NT2/D1 (cell line): ENCODE measurements at regions not wholly inside any gene's neighbourhood (a gene's known extent, or its start where the extent isn't known, plus 50 kb on each side); places are given as distances from the start of the nearest gene placed in this dataset.

Experiments
- DNase-seq: peaks from one replicate; pipeline ENCODE4 v3.0.0-alpha.2; 2011; ENCODE audit warnings: low read depth, low spot score
- H3K27me3 ChIP-seq: 2 replicates; pipeline ENCODE4 v1.6.0; 2011; ENCODE audit warnings: mild to moderate bottlenecking; ENCODE audit not compliant: insufficient read length, insufficient read depth
- H3K36me3 ChIP-seq: 2 replicates; pipeline ENCODE4 v1.6.1; 2011; ENCODE audit warnings: mild to moderate bottlenecking, low read length, mixed read lengths; ENCODE audit not compliant: insufficient read depth, insufficient read length
- H3K4me1 ChIP-seq: 2 replicates; pipeline ENCODE4 v1.5.1; 2011; ENCODE audit not compliant: insufficient read depth, insufficient read length
- H3K4me3 ChIP-seq: 2 replicates; pipeline ENCODE4 v1.5.1; 2011; ENCODE audit warnings: low read depth; ENCODE audit not compliant: insufficient read length
- H3K9ac ChIP-seq: 2 replicates; pipeline ENCODE4 v1.6.0; 2011; ENCODE audit warnings: low read depth; ENCODE audit not compliant: insufficient read length
- H3K9me3 ChIP-seq: 2 replicates; pipeline ENCODE4 v1.5.1; 2011; ENCODE audit warnings: mild to moderate bottlenecking, low read length; ENCODE audit not compliant: insufficient read depth
- SUZ12 ChIP-seq: IDR thresholded peaks from 2 replicates; pipeline ENCODE4 v1.6.1; 2011; ENCODE audit not compliant: insufficient read length, insufficient read depth; ENCODE audit errors: extremely low read depth
- YY1 ChIP-seq: IDR thresholded peaks from 2 replicates; pipeline ENCODE4 v1.6.1; 2011; ENCODE audit not compliant: insufficient read length, insufficient read depth
- ZNF274 ChIP-seq: IDR thresholded peaks from 2 replicates; pipeline ENCODE4 v1.6.1; 2011; ENCODE audit warnings: mild to moderate bottlenecking, low read depth, low read length

DNA sequence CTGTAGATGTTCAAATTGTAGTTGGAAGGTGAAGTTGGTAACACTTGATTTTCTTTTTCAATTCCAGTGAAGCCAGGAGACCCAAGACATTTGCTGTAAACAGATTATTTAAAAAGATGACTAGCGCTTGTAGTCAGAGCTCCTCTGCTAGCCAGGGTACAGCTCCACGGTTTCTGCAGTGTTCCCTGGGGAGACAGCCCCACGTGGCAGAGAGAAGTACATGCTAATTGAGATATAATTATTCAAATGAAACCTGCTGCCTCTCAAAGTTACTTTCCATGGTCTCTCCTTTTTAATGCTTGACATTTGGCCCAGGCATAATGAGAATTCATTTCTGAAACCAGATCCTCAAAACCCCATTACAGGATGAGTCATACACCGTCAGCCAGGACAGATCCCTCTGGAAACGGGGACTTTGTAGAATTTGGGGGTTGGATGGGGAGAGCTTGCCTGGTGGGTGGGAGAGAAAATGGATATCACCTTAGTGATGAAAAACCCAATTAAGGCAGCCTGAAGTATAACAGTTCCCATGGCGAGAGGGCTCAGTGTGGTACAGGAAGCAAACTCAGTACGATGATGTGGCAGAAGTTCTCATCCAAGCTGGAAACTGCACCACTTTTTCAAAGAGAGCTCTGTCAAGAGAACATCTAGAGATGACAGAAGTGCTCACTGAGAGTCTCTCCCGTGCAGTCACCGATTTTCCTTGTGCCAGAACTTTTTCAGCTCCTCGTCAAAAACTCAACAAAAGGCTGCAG is 637.7 kb upstream of the TMEM132C start:
- TF ChIP-seq ZNF274 (no peak), YY1 (no peak), SUZ12 (no peak)
- H3K9ac ChIP-seq: no peak overlapping the region
- no peaks in the 10 kb centered on the region for H3K36me3 ChIP-seq
- H3K9me3 ChIP-seq: no peaks in the 10 kb centered on the region
- no peaks in the 10 kb centered on the region for H3K27me3 ChIP-seq
- H3K4me3 ChIP-seq: no peak overlapping the region
- no peaks in the 10 kb centered on the region for H3K4me1 ChIP-seq
- DNase-seq: no peak

DNA sequence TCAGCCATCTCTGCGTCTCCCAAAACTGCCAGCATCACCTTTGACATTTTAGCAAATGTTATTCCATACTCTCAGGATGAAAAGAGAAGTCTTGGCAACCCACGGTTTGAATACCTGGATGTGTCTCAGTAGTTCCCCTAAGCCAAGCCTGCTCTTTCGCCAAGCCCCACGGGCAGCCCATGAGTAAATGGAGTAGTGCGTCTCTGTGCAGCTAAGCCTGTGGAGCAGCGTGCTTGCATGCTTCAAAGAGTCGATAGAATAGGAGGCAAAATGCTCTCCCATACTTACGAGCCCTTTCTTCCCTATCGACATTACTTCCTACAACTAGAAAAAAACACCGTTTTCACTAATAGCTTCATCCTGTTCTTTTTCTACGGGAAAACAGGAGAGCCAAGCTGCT is 634.5 kb upstream of the TMEM132C start:
- Histone ChIP-seq H3K9ac (no peak overlapping the region), H3K9me3 (no peaks in the 10 kb centered on the region), H3K36me3 (no peaks in the 10 kb centered on the region), H3K4me3 (no peak overlapping the region), H3K4me1 (no peaks in the 10 kb centered on the region), H3K27me3 (no peaks in the 10 kb centered on the region)
- no peak for DNase-seq
- TF ChIP-seq ZNF274 (no peak), YY1 (no peak), SUZ12 (no peak)

DNA sequence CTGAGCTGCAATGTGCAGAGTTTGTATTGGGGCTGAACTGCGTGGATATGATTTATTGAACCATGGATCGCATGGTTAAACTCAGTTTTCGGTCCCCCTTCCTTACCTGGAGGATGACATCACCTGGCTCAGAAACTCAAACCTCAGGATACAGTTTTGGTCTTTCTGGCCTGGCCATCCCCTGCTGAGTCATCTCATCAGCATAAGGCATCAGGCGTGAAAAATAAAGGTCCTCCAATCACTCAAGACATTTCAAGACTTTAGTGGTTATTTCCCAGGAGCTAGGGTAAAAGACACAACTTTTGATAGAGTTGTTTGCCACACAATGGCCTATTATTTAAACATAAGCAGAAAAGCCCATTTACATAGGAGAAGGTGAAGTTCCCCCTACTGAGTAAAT is 631.1 kb upstream of the TMEM132C start:
- no peak for DNase-seq
- no peaks in the 10 kb centered on the region for H3K4me1 ChIP-seq
- TF ChIP-seq ZNF274 (no peak), YY1 (no peak), SUZ12 (no peak)
- no peaks in the 10 kb centered on the region for H3K27me3 ChIP-seq
- no peak overlapping the region for H3K9ac ChIP-seq
- H3K9me3 ChIP-seq: no peaks in the 10 kb centered on the region
- H3K36me3 ChIP-seq: no peaks in the 10 kb centered on the region
- H3K4me3 ChIP-seq: no peak overlapping the region

DNA sequence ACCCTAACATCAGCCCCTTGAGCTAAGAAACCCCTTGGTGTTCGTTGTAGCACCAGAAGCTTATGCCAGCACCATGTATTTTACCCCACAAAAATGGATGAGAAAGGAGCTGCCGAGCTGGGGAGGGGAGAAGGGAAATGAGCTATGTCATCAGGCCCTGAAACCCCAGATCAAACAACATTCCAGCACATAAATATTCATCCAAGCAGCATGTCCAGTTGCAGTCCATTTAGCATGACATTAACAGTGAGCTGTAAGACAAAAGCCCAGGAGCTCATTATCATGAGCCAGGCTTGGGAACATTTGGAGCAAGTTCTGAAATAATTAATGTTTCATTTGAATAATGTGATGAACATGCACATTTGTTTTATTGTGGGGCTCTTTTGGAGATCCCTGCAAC is 630.1 kb upstream of the TMEM132C start:
- no peaks in the 10 kb centered on the region for H3K4me1 ChIP-seq
- H3K27me3 ChIP-seq: no peaks in the 10 kb centered on the region
- no peaks in the 10 kb centered on the region for H3K9me3 ChIP-seq
- TF ChIP-seq YY1 (no peak), ZNF274 (no peak), SUZ12 (no peak)
- no peak overlapping the region for H3K9ac ChIP-seq
- H3K4me3 ChIP-seq: no peak overlapping the region
- no peak for DNase-seq
- H3K36me3 ChIP-seq: no peaks in the 10 kb centered on the region

DNA sequence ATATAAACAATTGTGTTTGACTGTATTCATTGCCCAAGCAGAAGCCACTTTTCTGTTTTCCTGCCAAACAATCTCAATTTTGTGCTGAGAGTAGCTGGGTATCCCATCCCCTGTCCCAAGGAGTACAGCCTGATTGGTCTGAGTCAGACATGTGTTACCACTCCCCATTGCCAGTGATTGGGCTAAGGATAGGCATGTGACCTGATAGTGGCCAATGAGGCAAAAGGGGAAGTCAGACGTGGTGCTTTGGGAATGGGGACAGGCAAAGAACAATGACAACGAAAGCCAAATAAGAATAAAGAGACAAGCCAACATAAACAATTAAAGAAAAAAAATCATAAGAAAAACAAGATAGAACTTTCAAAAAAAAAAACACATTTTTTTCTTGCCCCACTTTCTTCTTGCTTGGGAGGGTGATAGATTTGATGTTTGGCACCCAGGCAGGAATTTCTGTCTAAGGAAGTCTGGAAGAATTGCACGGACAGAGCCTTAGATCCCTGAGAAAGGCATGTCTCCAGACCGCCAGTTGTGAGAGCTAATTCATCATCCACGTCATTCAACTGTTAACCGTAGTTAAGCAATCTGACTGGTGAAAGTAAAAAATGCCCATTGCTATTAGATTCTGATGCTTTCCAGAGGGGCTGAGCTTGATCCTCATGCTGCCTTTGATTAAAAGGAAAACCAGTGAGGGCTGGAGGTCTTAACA is 626.6 kb upstream of the TMEM132C start:
- Histone ChIP-seq H3K9ac (no peak overlapping the region), H3K9me3 (no peaks in the 10 kb centered on the region), H3K4me1 (no peaks in the 10 kb centered on the region), H3K4me3 (no peak overlapping the region), H3K27me3 (no peaks in the 10 kb centered on the region), H3K36me3 (no peaks in the 10 kb centered on the region)
- DNase-seq: no peak
- TF ChIP-seq YY1: no peak
- TF ChIP-seq SUZ12: no peak
- TF ChIP-seq ZNF274: no peak

DNA sequence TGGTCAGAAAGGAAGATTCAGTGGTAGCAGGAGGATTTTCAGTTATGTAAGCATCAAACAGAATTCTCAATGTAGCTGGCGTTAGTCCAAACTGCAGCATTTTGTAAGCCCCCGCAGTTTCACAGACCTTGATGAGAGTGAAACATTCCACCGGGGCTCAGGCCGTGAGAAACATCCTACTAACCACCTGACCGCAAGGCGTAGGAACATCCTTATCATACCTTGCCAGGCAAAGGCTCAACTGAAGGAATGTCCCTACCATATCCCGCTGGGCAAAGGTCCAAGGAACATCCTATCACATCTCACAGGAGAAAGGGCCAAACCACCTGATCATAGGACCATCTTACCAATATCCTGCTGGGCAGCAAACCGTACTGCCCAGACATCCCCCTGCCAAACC is 624.8 kb upstream of the TMEM132C start:
- no peak overlapping the region for H3K9ac ChIP-seq
- H3K9me3 ChIP-seq: no peaks in the 10 kb centered on the region
- no peak overlapping the region for H3K4me3 ChIP-seq
- no peaks in the 10 kb centered on the region for H3K4me1 ChIP-seq
- DNase-seq: no peak
- no peaks in the 10 kb centered on the region for H3K27me3 ChIP-seq
- no peaks in the 10 kb centered on the region for H3K36me3 ChIP-seq
- TF ChIP-seq SUZ12 (no peak), ZNF274 (no peak), YY1 (no peak)

DNA sequence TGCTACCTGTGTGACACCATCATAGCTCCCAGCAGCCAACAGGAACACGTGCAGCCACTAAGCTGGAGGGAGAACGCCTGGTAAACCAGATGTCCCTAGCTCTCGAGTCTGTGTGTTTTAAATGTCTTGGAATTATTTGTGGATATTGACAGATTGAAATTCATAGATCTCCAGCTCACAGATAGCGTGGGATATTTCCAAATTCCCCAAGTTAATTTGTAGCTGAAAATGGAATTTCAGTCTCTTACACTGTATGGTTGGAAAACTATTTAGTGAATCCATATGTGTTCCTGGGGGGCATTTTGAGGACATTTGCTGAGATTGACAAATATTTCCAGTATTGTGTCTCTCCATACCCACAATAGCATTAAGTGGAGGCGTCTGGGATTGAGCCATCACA is 618.6 kb upstream of the TMEM132C start:
- no peaks in the 10 kb centered on the region for H3K27me3 ChIP-seq
- DNase-seq: no peak
- TF ChIP-seq SUZ12: no peak
- no peak for TF ChIP-seq ZNF274
- no peak for TF ChIP-seq YY1

More for the DNA sequence above, 618.6 kb upstream of the TMEM132C start:
- no peak overlapping the region for H3K9ac ChIP-seq
- no peaks in the 10 kb centered on the region for H3K4me1 ChIP-seq
- no peaks in the 10 kb centered on the region for H3K36me3 ChIP-seq
- H3K9me3 ChIP-seq: no peaks in the 10 kb centered on the region
- no peak overlapping the region for H3K4me3 ChIP-seq
